ENCODE measurements at regions not wholly inside any gene's neighbourhood (a gene's known extent, or its start where the extent isn't known, plus 50 kb on each side); places are given as distances from the start of the nearest gene placed in this dataset.

GRCh38 chr12:114481200-114481535, 75.2 kb upstream of the TBX5 start:
- H3K36me3 ChIP-seq (ENCODE audit: control insufficient read depth in 1 of 2, insufficient read depth in 2 of 2, low read length in 2 of 2) = no peaks in the 10 kb centered on the region
- peaks cover 53 to 60% of the 10 kb centered on the region in 2 donors for H3K27me3 ChIP-seq (ENCODE audit: control insufficient read depth in 1 of 2, insufficient read depth in 2 of 2, low read length in 2 of 2)
- H3K9me3 ChIP-seq (ENCODE audit: control insufficient read depth in 1 of 2, low read length in 2 of 2) = no peaks in the 10 kb centered on the region
- H3K9ac ChIP-seq (ENCODE audit: low read depth in 1 of 2, low read length in 2 of 2) = no peak overlapping the region
- H3K4me3 ChIP-seq (ENCODE audit: low read depth in 1 of 2, low read length in 2 of 2) = no peak overlapping the region
- H3K27ac ChIP-seq (ENCODE audit: low read depth, low read length) = no peak overlapping the region
- H3K4me1 ChIP-seq (ENCODE audit: control insufficient read depth in 1 of 2, insufficient read depth in 2 of 2, low read length in 2 of 2) = peaks cover 0 to 7% of the 10 kb centered on the region in 2 donors

GRCh38 chr12:114480337-114481199, 74.6 kb upstream of the TBX5 start:
- Histone ChIP-seq H3K4me1 (ENCODE audit: control insufficient read depth in 1 of 2, insufficient read depth in 2 of 2, low read length in 2 of 2) (peaks cover 0 to 7% of the 10 kb centered on the region in 2 donors), H3K27ac (ENCODE audit: low read depth, low read length) (no peak overlapping the region), H3K9me3 (ENCODE audit: control insufficient read depth in 1 of 2, low read length in 2 of 2) (no peaks in the 10 kb centered on the region), H3K9ac (ENCODE audit: low read depth in 1 of 2, low read length in 2 of 2) (no peak overlapping the region), H3K4me3 (ENCODE audit: low read depth in 1 of 2, low read length in 2 of 2) (no peak overlapping the region), H3K27me3 (ENCODE audit: control insufficient read depth in 1 of 2, insufficient read depth in 2 of 2, low read length in 2 of 2) (peaks cover 53 to 60% of the 10 kb centered on the region in 2 donors), H3K36me3 (ENCODE audit: control insufficient read depth in 1 of 2, insufficient read depth in 2 of 2, low read length in 2 of 2) (no peaks in the 10 kb centered on the region)

DNA sequence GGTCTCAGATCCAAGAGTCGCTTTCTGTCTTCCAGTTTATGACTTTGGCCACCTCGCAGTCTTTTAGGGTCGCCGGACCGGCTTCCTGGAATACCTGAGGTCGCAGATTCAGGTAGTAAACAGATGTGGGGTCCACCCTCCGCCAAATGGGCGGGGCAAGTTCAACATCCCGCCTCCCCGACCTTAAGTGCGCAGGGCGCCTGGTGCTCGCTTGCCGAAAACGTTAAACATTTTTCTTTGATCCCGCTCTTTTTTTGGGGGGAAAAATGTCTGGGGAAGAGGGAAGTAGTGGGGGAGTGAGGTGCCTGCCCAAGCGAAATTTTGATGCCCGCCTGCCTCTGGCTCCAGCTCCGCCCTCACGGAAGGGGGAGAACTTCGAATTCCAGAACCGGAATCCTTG, 73.9 kb upstream of the TBX5 start:
- no peaks in the 10 kb centered on the region for H3K9me3 ChIP-seq (ENCODE audit: control insufficient read depth in 1 of 2, low read length in 2 of 2)
- H3K27me3 ChIP-seq (ENCODE audit: control insufficient read depth in 1 of 2, insufficient read depth in 2 of 2, low read length in 2 of 2) = peaks cover 53 to 60% of the 10 kb centered on the region in 2 donors
- no peaks in the 10 kb centered on the region for H3K36me3 ChIP-seq (ENCODE audit: control insufficient read depth in 1 of 2, insufficient read depth in 2 of 2, low read length in 2 of 2)
- H3K27ac ChIP-seq (ENCODE audit: low read depth, low read length) = no peak overlapping the region
- peaks cover 0 to 7% of the 10 kb centered on the region in 2 donors for H3K4me1 ChIP-seq (ENCODE audit: control insufficient read depth in 1 of 2, insufficient read depth in 2 of 2, low read length in 2 of 2)
- no peak overlapping the region for H3K4me3 ChIP-seq (ENCODE audit: low read depth in 1 of 2, low read length in 2 of 2)
- H3K9ac ChIP-seq (ENCODE audit: low read depth in 1 of 2, low read length in 2 of 2) = no peak overlapping the region

- Histone ChIP-seq H3K27me3 (ENCODE audit: control insufficient read depth in 1 of 2, insufficient read depth in 2 of 2, low read length in 2 of 2) (peaks cover 53 to 60% of the 10 kb centered on the region in 2 donors), H3K9me3 (ENCODE audit: control insufficient read depth in 1 of 2, low read length in 2 of 2) (no peaks in the 10 kb centered on the region), H3K9ac (ENCODE audit: low read depth in 1 of 2, low read length in 2 of 2) (no peak overlapping the region), H3K4me1 (ENCODE audit: control insufficient read depth in 1 of 2, insufficient read depth in 2 of 2, low read length in 2 of 2) (peaks cover 0 to 7% of the 10 kb centered on the region in 2 donors), H3K4me3 (ENCODE audit: low read depth in 1 of 2, low read length in 2 of 2) (no peak overlapping the region), H3K27ac (ENCODE audit: low read depth, low read length) (no peak overlapping the region), H3K36me3 (ENCODE audit: control insufficient read depth in 1 of 2, insufficient read depth in 2 of 2, low read length in 2 of 2) (no peaks in the 10 kb centered on the region)
Measured at GRCh38 chr12:114478865-114479264, 72.9 kb upstream of the TBX5 start.

- H3K27me3 ChIP-seq (ENCODE audit: control insufficient read depth in 1 of 2, insufficient read depth in 2 of 2, low read length in 2 of 2) = peaks cover 52 to 60% of the 10 kb centered on the region in 2 donors
- no peak overlapping the region for H3K9ac ChIP-seq (ENCODE audit: low read depth in 1 of 2, low read length in 2 of 2)
- peaks cover 0 to 7% of the 10 kb centered on the region in 2 donors for H3K4me1 ChIP-seq (ENCODE audit: control insufficient read depth in 1 of 2, insufficient read depth in 2 of 2, low read length in 2 of 2)
- H3K9me3 ChIP-seq (ENCODE audit: control insufficient read depth in 1 of 2, low read length in 2 of 2) = no peaks in the 10 kb centered on the region
- no peak overlapping the region for H3K27ac ChIP-seq (ENCODE audit: low read depth, low read length)
- no peaks in the 10 kb centered on the region for H3K36me3 ChIP-seq (ENCODE audit: control insufficient read depth in 1 of 2, insufficient read depth in 2 of 2, low read length in 2 of 2)
- H3K4me3 ChIP-seq (ENCODE audit: low read depth in 1 of 2, low read length in 2 of 2) = no peak overlapping the region
Measured at GRCh38 chr12:114477989-114478395, 72.0 kb upstream of the TBX5 start.

GRCh38 chr12:114476159-114476558, 70.2 kb upstream of the TBX5 start:
- H3K36me3 ChIP-seq (ENCODE audit: control insufficient read depth in 1 of 2, insufficient read depth in 2 of 2, low read length in 2 of 2) = no peaks in the 10 kb centered on the region
- H3K9me3 ChIP-seq (ENCODE audit: control insufficient read depth in 1 of 2, low read length in 2 of 2) = no peaks in the 10 kb centered on the region
- no peak overlapping the region for H3K27ac ChIP-seq (ENCODE audit: low read depth, low read length)
- H3K9ac ChIP-seq (ENCODE audit: low read depth in 1 of 2, low read length in 2 of 2) = no peak overlapping the region
- no peak overlapping the region for H3K4me3 ChIP-seq (ENCODE audit: low read depth in 1 of 2, low read length in 2 of 2)
- peaks cover 0 to 7% of the 10 kb centered on the region in 2 donors for H3K4me1 ChIP-seq (ENCODE audit: control insufficient read depth in 1 of 2, insufficient read depth in 2 of 2, low read length in 2 of 2)
- H3K27me3 ChIP-seq (ENCODE audit: control insufficient read depth in 1 of 2, insufficient read depth in 2 of 2, low read length in 2 of 2) = peaks cover 35 to 42% of the 10 kb centered on the region in 2 donors

DNA sequence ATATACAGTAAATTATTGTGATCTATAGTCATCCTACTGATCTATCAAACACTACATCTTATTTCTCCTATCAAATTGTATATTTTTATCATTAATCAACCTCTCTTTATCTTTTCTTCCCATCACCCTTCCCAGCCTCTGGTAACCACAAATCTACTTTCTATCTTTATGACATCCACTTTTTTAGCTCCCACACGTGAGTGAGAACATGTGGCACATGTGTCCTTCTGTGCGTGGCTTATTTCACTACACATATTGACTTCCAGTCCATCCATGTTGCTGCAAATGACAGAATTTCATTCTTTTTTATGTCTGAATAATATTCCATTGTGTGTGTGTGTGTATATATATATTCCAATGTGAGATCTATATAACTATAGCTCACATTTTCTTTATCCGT, 67.8 kb upstream of the TBX5 start:
- Histone ChIP-seq H3K9ac (ENCODE audit: low read depth in 1 of 2, low read length in 2 of 2) (no peak overlapping the region), H3K9me3 (ENCODE audit: control insufficient read depth in 1 of 2, low read length in 2 of 2) (no peaks in the 10 kb centered on the region), H3K4me1 (ENCODE audit: control insufficient read depth in 1 of 2, insufficient read depth in 2 of 2, low read length in 2 of 2) (no peaks in the 10 kb centered on the region), H3K36me3 (ENCODE audit: control insufficient read depth in 1 of 2, insufficient read depth in 2 of 2, low read length in 2 of 2) (no peaks in the 10 kb centered on the region), H3K4me3 (ENCODE audit: low read depth in 1 of 2, low read length in 2 of 2) (no peak overlapping the region), H3K27me3 (ENCODE audit: control insufficient read depth in 1 of 2, insufficient read depth in 2 of 2, low read length in 2 of 2) (peaks cover 14 to 18% of the 10 kb centered on the region in 2 donors), H3K27ac (ENCODE audit: low read depth, low read length) (no peak overlapping the region)

GRCh38 chr12:114473018-114473417, 67.1 kb upstream of the TBX5 start:
- no peak overlapping the region for H3K9ac ChIP-seq (ENCODE audit: low read depth in 1 of 2, low read length in 2 of 2)
- H3K4me1 ChIP-seq (ENCODE audit: control insufficient read depth in 1 of 2, insufficient read depth in 2 of 2, low read length in 2 of 2) = no peaks in the 10 kb centered on the region
- H3K27ac ChIP-seq (ENCODE audit: low read depth, low read length) = no peak overlapping the region
- peaks cover 9 to 11% of the 10 kb centered on the region in 2 donors for H3K27me3 ChIP-seq (ENCODE audit: control insufficient read depth in 1 of 2, insufficient read depth in 2 of 2, low read length in 2 of 2)
- no peaks in the 10 kb centered on the region for H3K36me3 ChIP-seq (ENCODE audit: control insufficient read depth in 1 of 2, insufficient read depth in 2 of 2, low read length in 2 of 2)
- H3K9me3 ChIP-seq (ENCODE audit: control insufficient read depth in 1 of 2, low read length in 2 of 2) = no peaks in the 10 kb centered on the region
- H3K4me3 ChIP-seq (ENCODE audit: low read depth in 1 of 2, low read length in 2 of 2) = no peak overlapping the region

- Histone ChIP-seq H3K4me1 (ENCODE audit: control insufficient read depth in 1 of 2, insufficient read depth in 2 of 2, low read length in 2 of 2) (no peaks in the 10 kb centered on the region), H3K4me3 (ENCODE audit: low read depth in 1 of 2, low read length in 2 of 2) (no peak overlapping the region), H3K9me3 (ENCODE audit: control insufficient read depth in 1 of 2, low read length in 2 of 2) (no peaks in the 10 kb centered on the region), H3K27ac (ENCODE audit: low read depth, low read length) (no peak overlapping the region), H3K36me3 (ENCODE audit: control insufficient read depth in 1 of 2, insufficient read depth in 2 of 2, low read length in 2 of 2) (no peaks in the 10 kb centered on the region), H3K27me3 (ENCODE audit: control insufficient read depth in 1 of 2, insufficient read depth in 2 of 2, low read length in 2 of 2) (peaks cover 0 to 4% of the 10 kb centered on the region in 2 donors), H3K9ac (ENCODE audit: low read depth in 1 of 2, low read length in 2 of 2) (no peak overlapping the region)
Measured at GRCh38 chr12:114457620-114458019, 51.7 kb upstream of the TBX5 start.
